ENCODE measurements at regions not wholly inside any gene's neighbourhood (a gene's known extent, or its start where the extent isn't known, plus 50 kb on each side); places are given as distances from the start of the nearest gene placed in this dataset.

- no peak for TF ChIP-seq POLR2AphosphoS5 (IDR thresholded peaks at IDR 0.05; ENCODE audit: low read depth, low read length)
- no peak for TF ChIP-seq TAF1 (IDR thresholded peaks at IDR 0.05; ENCODE audit: borderline replicate concordance, low read depth, low read length)
Observed at GRCh38 chr13:34751044-34751443, 191.0 kb upstream of the NBEA start.
